ENCODE measurements at regions not wholly inside any gene's neighbourhood (a gene's known extent, or its start where the extent isn't known, plus 50 kb on each side); places are given as distances from the start of the nearest gene placed in this dataset.

- H3K27me3 ChIP-seq (ENCODE audit: insufficient read depth, low read length): peaks cover 30% of the 10 kb centered on the region
- ATAC-seq (no peak), DNase-seq (ENCODE audit: low read depth, low spot score) (no peak)
- ChIA-PET CTCF (no interaction called here), RAD21 (ENCODE audit: low non-redundant PET in 1 of 2, low total read pairs in 2 of 2, uncharacterized antibody in 2 of 2, unreplicated experiment in 2 of 2) (no interaction called here), POLR2A (no interaction called here)
- no peaks in the 10 kb centered on the region for H3K9me3 ChIP-seq (ENCODE audit: control insufficient read depth in 1 of 2, insufficient read depth in 1 of 2, low read depth in 1 of 2, low read length in 2 of 2)
- intact Hi-C loops (cut with micrococcal nuclease): no loop called here
- H2AFZ ChIP-seq (ENCODE audit: low read depth, low read length, poor library complexity, severe bottlenecking): no peak overlapping the region
- TF ChIP-seq EZH2 (IDR thresholded peaks at IDR 0.05) (no peak), EZH2phosphoT487 (IDR thresholded peaks at IDR 0.05; ENCODE audit: borderline replicate concordance) (no peak), ZNF274 (IDR thresholded peaks at IDR 0.05; ENCODE audit: low read depth, low read length) (no peak), ELF1 (IDR thresholded peaks at IDR 0.05; ENCODE audit: borderline replicate concordance, low read depth) (no peak), POLR2A (IDR thresholded peaks at IDR 0.05; ENCODE audit: borderline replicate concordance, extremely low read depth, insufficient read depth, insufficient read length) (no peak), FOSL1 (IDR thresholded peaks at IDR 0.05; ENCODE audit: low read depth) (no peak), SIN3A (IDR thresholded peaks at IDR 0.05; ENCODE audit: low read depth) (no peak), ZFX (IDR thresholded peaks at IDR 0.05) (no peak), ZBTB33 (IDR thresholded peaks at IDR 0.05; ENCODE audit: extremely low read depth, insufficient replicate concordance, low read length) (no peak), SP1 (IDR thresholded peaks at IDR 0.05; ENCODE audit: low read depth) (no peak), CTCF (IDR thresholded peaks at IDR 0.05 in 2 of 3, conservative IDR thresholded peaks at IDR 0.05 in 1 of 3; ENCODE audit: borderline replicate concordance in 1 of 3, insufficient read depth in 1 of 3, low read depth in 2 of 3, low read length in 2 of 3) (no peak), CBX3 (IDR thresholded peaks at IDR 0.05; ENCODE audit: low read depth) (no peak), TCF7L2 (IDR thresholded peaks at IDR 0.05; ENCODE audit: borderline replicate concordance, extremely low read depth, insufficient read depth, insufficient read length) (no peak), CEBPB (IDR thresholded peaks at IDR 0.05; ENCODE audit: low read depth) (no peak), REST (IDR thresholded peaks at IDR 0.05; ENCODE audit: low read depth) (no peak), EGR1 (IDR thresholded peaks at IDR 0.05; ENCODE audit: low read depth) (no peak), SRF (IDR thresholded peaks at IDR 0.05; ENCODE audit: low read depth) (no peak), JUND (IDR thresholded peaks at IDR 0.05) (no peak), MAX (IDR thresholded peaks at IDR 0.05) (no peak)
- no peaks in the 10 kb centered on the region for H3K36me3 ChIP-seq (ENCODE audit: control insufficient read depth in 1 of 2, insufficient read depth in 2 of 2, low read length in 2 of 2)
- H3K4me2 ChIP-seq (ENCODE audit: low read length): no peak overlapping the region
- H3K4me3 ChIP-seq (replicated peaks in 1 of 2; ENCODE audit: low read depth in 1 of 2, low read length in 2 of 2): no peak overlapping the region
- no peak overlapping the region for H3K9ac ChIP-seq (ENCODE audit: low read length)
- H4K20me1 ChIP-seq (ENCODE audit: insufficient read depth): peaks cover 5% of the 10 kb centered on the region; the same call in 1 of the 2 replicates
- no peaks in the 10 kb centered on the region for H3K79me2 ChIP-seq (ENCODE audit: insufficient read depth, low read length)
- H3K4me1 ChIP-seq (ENCODE audit: control insufficient read depth in 1 of 2, insufficient read depth in 2 of 2, low read length in 2 of 2): no peaks in the 10 kb centered on the region
- no TSS peak for BruUV-seq (replicated peaks)
- no peaks in the 10 kb centered on the region for H3K9me2 ChIP-seq (ENCODE audit: insufficient read depth)
- H3K27ac ChIP-seq (ENCODE audit: low read depth, low read length): no peak overlapping the region
These were observed 242.9 kb downstream of the BARHL2 start for GRCh38 chr1:90474158-90474557.
